Stomach (tissue), 4 donors: ENCODE measurements at regions not wholly inside any gene's neighbourhood (a gene's known extent, or its start where the extent isn't known, plus 50 kb on each side); places are given as distances from the start of the nearest gene placed in this dataset.

ENCODE experiments used
- POLR2AphosphoS5 ChIP-seq, 3 donors: sonication (generic); formaldehyde crosslinking; IDR thresholded peaks; one replicate each; pipeline ENCODE4 v1.6.1; 2016; ENCODE audit warnings: antibody characterized with exemption in 3 of 3
- TF ChIP-seq, protein P1 (sequence below), 7 experiments: fragments of 450-650 bp in 4 of 7; fragments of 200-600 bp in 3 of 7; sonication (generic) in 3 of 7; IDR thresholded peaks; one replicate each; pipeline ENCODE4 v1.5.1; 2016 to 2019; ENCODE audit warnings: antibody characterized with exemption in 7 of 7, control low read depth in 2 of 7, mild to moderate bottlenecking in 1 of 7

- TF ChIP-seq, protein P1, sequence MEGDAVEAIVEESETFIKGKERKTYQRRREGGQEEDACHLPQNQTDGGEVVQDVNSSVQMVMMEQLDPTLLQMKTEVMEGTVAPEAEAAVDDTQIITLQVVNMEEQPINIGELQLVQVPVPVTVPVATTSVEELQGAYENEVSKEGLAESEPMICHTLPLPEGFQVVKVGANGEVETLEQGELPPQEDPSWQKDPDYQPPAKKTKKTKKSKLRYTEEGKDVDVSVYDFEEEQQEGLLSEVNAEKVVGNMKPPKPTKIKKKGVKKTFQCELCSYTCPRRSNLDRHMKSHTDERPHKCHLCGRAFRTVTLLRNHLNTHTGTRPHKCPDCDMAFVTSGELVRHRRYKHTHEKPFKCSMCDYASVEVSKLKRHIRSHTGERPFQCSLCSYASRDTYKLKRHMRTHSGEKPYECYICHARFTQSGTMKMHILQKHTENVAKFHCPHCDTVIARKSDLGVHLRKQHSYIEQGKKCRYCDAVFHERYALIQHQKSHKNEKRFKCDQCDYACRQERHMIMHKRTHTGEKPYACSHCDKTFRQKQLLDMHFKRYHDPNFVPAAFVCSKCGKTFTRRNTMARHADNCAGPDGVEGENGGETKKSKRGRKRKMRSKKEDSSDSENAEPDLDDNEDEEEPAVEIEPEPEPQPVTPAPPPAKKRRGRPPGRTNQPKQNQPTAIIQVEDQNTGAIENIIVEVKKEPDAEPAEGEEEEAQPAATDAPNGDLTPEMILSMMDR (IDR thresholded peaks at IDR 0.05) = no peak
- no peak for TF ChIP-seq POLR2AphosphoS5 (IDR thresholded peaks at IDR 0.05)
These were observed 95.9 kb upstream of the PRR23C start for GRCh38 chr3:139140553-139140952.
